KG1 (cell line): ENCODE measurements at regions not wholly inside any gene's neighbourhood (a gene's known extent, or its start where the extent isn't known, plus 50 kb on each side); places are given as distances from the start of the nearest gene placed in this dataset.

Source experiments
- DNase-seq: peaks from one replicate; lab custom pipeline; 2025; lab: John Stamatoyannopoulos, UW

GRCh38 chr2:52857722-52858121 is 909.9 kb upstream of the CHAC2 start:
- no peak for DNase-seq

DNA sequence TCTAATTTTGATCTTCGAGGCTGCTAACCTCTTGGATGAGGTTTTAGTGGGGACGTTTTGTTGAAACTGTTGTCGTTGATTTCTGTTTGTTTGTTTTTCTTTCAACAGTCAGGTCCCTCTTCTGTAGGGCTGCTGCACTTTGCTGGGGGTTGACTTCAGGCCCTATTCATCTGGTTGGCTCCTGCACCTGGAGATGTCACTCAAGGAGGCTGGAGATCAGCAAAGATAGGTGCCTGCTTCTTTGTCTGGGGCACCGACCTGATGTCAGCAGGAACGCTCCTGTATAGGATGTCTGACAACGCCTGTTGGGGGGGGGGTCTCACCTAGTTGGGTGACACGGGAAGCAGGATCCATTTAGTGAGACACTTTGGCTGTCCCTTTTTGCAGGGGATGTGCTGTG is 915.6 kb upstream of the CHAC2 start:
- no peak for DNase-seq

GRCh38 chr2:52844701-52845423 is 922.7 kb upstream of the CHAC2 start:
- no peak for DNase-seq

DNA sequence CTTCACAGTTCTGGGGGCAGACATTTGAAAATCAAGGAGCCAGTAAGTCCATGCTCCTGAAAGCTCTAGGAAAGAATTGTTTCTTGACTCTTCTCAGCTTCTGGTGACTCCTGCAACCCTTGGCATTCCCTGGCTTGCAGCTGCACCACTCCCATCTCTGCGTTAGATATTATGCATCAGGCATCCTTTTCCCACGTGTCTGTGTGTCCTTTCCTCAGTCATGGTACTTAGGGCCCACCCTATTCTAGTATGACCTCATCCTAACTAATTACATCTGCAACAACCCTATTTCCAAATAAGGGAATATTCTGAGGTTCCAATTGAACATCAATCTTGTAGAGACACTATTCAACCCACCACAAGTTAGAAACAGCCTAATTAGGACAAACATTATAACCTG is 931.7 kb upstream of the CHAC2 start:
- no peak for DNase-seq

GRCh38 chr2:52831216-52831615 is 936.4 kb upstream of the CHAC2 start:
- no peak for DNase-seq

DNA sequence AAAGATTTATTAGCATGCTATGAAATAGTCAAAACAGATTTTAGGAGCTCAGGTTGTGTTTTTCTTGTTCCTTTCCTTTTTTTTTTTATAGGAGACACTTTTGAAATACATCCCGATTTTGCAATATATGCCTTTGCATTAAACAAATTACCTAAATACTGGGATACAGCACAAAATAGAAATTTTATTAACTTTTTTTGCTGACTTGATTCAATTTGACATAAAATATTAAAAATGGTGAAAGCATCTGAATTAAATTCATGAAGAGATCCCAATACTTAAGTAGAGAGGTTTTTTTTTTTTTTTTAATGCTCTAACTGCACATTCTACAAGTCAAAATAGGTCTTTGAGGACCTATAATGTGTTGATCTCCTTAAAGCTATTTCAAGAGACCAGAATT is 939.5 kb upstream of the CHAC2 start:
- no peak for DNase-seq

- DNase-seq, result no peak
Measured at GRCh38 chr2:52821631-52822030, 946.0 kb upstream of the CHAC2 start.

DNA sequence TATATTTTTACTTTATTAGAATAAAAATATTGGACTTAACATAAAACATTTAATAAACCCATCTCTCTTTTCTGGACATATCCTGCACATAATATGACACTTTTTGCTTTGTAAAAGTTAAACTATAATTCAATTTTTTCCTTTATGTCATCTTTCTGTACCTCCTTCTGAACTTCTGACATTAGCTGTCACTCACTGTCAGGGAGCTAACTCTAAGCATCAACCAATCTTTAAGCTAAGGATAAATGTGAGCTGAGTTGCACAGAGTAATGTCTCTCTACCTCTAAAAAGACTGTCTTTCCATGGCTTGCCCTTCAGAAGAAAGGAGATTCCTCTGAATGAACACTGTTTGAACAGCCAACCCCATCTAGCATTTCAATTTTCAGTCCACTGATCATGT is 948.6 kb upstream of the CHAC2 start:
- no peak for DNase-seq

DNA sequence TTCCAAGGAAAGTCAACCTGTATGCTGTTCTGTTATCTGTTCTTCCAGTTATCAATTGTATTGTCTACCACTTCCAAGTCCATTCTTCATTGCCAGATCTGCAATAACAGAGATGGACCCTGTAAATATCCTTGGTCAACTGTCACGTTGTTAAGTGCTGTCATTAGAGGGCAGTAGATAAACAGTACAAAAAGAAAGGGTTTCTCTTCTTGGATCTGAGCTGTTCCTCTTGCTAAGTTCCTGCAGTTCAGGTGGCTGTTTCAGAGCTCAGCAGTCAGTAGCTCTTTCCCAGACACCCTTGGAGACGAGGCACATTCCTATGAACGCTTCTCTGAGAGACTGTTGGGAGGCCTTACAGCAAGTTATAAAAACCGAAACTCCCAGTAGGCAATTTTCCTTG is 957.1 kb upstream of the CHAC2 start:
- DNase-seq, result no peak

GRCh38 chr2:52805901-52806410 is 961.6 kb upstream of the CHAC2 start:
- no peak for DNase-seq

DNA sequence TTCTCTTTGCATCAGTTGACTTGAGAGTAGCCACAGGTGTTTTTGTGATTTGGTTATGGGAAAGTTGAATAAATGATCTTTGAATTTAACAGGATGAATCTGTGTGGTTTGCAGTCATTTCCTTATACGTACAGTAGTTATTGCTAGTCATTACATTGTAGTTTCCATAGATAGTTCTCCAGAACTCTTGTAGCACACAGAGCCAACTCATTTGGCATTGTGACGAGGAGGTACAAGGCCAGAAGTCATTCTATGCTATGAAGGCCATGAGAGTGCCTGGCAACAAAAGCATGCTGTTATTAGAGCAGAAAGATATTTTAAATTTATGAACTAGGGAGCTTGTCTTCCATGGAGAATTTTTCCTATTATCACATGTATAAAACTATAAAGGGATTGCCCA is 973.0 kb upstream of the CHAC2 start:
- no peak for DNase-seq

DNA sequence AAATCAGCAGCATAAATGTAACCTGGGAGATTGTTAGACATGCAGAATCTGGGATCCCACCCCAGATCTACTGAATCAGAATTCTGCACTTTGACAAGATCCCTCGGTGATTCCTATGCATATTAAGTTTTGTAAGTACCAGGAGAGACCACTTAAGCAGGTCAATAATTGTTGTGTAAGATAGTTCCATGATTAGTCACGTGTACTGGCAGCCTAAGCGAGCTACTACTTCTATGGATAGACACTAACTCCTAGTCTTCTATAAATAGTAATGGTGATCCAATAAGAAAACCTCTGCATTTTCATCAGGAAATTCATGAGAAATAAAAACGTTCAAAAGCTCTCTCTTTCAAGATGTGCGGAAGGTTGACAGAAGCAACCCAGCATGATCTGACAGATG is 988.2 kb upstream of the CHAC2 start:
- DNase-seq, result no peak

DNA sequence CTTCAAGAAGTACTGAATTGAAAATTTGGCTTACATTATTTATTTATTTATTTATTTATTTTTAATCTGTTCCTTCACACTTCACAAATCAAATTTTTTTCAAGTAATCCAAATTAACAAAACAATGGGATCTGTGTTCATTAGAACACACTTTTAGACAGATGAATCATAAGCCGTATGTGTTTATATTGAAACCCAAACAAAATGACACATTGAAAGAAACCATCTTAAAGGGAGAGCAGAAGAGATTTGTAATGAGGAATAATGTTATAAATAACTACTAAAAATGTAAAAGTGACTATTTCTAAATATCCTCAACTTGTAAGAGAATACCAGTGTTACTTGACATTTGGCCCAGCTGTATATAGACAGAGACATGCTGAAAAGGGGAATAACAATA is 991.0 kb upstream of the CHAC2 start:
- DNase-seq, result no peak

DNA sequence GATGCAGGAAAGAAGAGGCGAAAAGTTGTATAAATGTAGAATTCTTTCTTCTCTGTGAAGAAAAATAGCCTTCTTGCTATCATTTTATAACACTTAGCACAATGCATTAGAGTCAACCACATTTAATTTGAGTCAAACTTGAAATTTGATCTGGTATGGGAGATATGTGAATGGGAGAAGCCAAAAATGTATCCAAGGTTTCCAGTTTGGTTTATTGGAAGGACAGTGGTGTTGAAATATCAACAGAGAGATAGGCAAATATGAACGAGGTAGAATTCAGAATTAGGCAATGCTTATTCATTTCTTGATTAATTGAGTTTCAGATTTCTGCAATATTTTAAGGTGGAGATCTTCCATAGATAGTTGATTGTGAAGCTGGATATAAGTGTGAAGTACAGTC is 991.9 kb upstream of the CHAC2 start:
- no peak for DNase-seq

DNA sequence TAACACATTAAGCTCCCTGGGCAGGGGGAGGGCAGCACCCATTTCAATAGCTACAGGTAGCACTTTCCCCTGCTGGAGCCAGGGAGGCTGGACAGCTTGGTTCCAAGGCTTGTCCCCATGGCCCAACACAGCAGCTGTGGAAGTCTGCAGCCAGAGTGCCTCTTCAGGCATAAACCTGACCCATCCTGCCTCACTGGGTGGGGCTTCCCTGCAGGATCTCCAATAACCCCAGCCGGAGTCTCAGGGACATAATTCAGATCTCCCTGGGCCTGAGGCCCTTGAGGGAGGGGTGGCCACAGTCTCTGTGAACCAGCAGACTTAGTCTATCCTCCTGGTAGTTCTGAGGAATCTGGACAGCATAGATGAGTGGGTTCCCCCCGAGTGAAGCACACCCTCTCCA is 1001.9 kb upstream of the CHAC2 start:
- no peak for DNase-seq

DNA sequence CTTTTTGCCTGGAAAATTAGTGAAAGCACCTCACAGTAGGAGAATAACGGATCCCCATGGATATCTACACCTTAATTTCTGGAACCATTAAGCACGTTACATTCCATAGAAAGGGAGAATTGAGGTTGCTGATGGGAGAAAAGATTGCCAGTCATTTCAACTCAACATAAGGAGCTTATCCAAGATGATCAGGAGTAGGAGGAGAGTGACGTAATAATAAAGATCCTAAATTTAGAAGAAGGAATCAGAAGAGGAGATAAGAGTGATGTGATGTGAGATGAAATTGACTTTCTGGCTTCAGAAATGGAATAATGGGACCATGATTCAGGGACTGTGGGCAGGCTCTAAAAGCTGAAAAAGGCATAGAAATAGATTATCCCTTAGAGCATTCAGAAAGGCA is 1017.8 kb upstream of the CHAC2 start:
- DNase-seq, result no peak

GRCh38 chr2:52745144-52745543 is 1022.5 kb upstream of the CHAC2 start:
- no peak for DNase-seq

DNA sequence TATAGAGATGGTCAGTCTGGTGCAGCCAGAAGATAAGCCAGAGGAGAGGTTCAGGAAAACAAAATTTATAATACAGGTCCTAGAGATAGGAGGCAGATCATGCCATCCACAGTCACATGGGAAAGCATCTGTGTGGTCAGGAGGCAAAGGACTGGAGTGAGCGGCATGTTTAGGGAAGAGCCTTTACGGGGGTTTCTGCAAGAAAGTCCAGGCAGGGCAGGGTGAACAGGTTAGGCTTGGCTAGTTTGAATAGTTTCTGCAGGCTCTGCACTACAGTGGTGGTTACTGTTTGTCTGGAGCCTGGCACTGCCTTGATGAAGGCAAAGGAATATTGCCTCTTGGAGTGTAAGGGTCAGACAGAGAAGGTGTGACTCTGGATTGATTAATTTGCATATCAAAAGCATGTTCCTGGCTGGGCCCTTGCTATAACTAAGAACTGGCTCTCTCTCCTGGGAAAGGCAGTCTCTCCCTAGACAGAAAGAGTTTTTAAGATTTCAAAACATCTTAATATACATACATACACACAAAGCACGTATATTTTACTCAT is 1034.7 kb upstream of the CHAC2 start:
- no peak for DNase-seq

DNA sequence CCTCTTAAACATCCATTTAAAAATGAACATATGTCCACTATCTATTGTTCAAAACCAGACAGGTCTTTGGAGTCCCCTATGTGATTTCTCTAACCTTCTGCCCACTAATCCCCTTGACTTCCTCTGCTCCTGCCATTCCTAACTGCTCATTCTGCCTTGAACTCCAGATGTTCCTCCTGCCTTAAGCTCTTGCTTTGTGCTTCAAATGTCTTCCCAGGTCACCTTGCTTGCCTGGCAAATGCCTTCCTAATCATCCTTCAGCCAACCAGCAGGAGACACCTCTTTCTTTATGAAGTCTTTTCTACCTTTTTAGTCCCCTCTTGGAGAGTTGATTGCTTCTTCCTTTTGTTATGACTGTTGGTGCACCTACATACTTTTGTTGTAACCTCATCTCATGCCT is 1043.0 kb upstream of the CHAC2 start:
- no peak for DNase-seq

GRCh38 chr2:52717836-52718235 is 1049.8 kb upstream of the CHAC2 start:
- DNase-seq, result no peak

- no peak for DNase-seq
Measured at GRCh38 chr2:52710810-52711618, 1056.6 kb upstream of the CHAC2 start.

- no peak for DNase-seq
Measured at GRCh38 chr2:52704251-52704650, 1063.4 kb upstream of the CHAC2 start.

DNA sequence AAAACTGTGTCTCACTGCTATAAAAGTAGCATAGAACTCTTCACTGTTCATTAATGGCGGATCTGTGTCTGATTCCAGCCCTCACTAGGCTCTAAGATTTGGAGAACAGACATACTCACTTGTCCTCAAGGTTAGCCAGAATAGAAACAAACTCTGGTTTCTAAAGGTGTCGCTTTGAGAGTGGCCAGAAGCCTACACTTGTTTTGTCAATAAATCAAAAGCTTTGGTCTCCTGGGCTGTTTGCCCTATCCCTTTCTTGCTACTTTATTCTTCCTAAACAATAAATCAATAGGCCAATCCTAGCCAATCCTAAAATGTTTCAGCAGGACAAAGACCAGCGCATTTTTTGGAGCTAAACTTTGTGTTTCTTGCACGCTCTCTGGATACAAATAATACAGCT is 1064.6 kb upstream of the CHAC2 start:
- no peak for DNase-seq
